ENCODE measurements at regions not wholly inside any gene's neighbourhood (a gene's known extent, or its start where the extent isn't known, plus 50 kb on each side); places are given as distances from the start of the nearest gene placed in this dataset.

DNA sequence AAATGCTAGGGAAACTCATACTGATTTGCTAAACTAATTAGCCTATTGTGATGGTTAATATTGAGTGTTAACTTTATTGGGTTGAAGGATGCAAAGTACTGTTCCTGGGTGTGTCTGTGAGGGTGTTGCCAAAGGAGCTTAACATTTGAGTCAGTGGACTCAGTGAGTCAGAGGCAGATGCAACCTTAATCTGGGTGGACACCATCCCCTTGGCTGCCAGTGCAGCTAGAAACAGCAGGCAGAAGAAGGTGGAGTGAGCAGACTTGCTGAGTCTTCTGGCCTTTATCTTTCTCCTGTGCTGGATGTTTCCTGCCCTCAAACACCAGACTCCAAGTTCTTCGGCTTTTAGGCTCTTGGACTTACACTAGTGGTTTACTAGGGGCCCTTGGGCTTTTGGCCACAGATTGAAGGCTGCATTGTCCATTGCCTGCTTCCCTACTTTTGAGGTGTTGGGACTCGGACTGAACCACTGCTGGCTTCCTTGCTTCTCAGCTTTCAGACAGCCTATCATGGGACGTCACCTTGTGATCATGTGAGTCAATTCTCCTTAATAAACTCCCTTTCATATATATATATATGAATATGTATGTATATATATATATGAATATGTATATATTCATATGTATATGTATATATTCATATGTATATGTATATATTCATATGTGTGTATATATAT, 69.7 kb downstream of the RPRM start:
- H3K27ac ChIP-seq (ENCODE audit: low read depth in 1 of 2, low read length in 2 of 2) = no peak overlapping the region
- H3K36me3 ChIP-seq (ENCODE audit: control insufficient read depth in 4 of 4, insufficient read depth in 3 of 4, low read depth in 1 of 4, low read length in 3 of 4) = no peaks in the 10 kb centered on the region
- H3K9ac ChIP-seq (ENCODE audit: low read depth in 1 of 2, low read length in 2 of 2) = no peak overlapping the region
- H3K4me3 ChIP-seq (ENCODE audit: low read depth in 1 of 3, low read length in 3 of 3) = no peak overlapping the region
- 66% methylated on average over 3 of the region's 3 CpGs for WGBS
- no peaks in the 10 kb centered on the region for H3K9me3 ChIP-seq (ENCODE audit: control insufficient read depth in 4 of 4, low read length in 3 of 4)
- TF ChIP-seq, protein P1, sequence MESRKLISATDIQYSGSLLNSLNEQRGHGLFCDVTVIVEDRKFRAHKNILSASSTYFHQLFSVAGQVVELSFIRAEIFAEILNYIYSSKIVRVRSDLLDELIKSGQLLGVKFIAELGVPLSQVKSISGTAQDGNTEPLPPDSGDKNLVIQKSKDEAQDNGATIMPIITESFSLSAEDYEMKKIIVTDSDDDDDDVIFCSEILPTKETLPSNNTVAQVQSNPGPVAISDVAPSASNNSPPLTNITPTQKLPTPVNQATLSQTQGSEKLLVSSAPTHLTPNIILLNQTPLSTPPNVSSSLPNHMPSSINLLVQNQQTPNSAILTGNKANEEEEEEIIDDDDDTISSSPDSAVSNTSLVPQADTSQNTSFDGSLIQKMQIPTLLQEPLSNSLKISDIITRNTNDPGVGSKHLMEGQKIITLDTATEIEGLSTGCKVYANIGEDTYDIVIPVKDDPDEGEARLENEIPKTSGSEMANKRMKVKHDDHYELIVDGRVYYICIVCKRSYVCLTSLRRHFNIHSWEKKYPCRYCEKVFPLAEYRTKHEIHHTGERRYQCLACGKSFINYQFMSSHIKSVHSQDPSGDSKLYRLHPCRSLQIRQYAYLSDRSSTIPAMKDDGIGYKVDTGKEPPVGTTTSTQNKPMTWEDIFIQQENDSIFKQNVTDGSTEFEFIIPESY (IDR thresholded peaks at IDR 0.05) = no peak
- TF ChIP-seq, protein P2, sequence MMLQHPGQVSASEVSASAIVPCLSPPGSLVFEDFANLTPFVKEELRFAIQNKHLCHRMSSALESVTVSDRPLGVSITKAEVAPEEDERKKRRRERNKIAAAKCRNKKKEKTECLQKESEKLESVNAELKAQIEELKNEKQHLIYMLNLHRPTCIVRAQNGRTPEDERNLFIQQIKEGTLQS (IDR thresholded peaks at IDR 0.05) = no peak
- TF ChIP-seq RXRA (IDR thresholded peaks at IDR 0.05) = no peak
- TF ChIP-seq RAD21 (IDR thresholded peaks at IDR 0.05) = no peak
- TF ChIP-seq, protein P3, sequence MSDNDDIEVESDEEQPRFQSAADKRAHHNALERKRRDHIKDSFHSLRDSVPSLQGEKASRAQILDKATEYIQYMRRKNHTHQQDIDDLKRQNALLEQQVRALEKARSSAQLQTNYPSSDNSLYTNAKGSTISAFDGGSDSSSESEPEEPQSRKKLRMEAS (IDR thresholded peaks at IDR 0.05) = no peak
- TF ChIP-seq GABPA (IDR thresholded peaks at IDR 0.05 in 1 of 2, conservative IDR thresholded peaks at IDR 0.05 in 1 of 2) = no peak
- H3K27me3 ChIP-seq (ENCODE audit: control insufficient read depth in 4 of 4, insufficient read depth in 4 of 4, low read length in 3 of 4) = no peaks in the 10 kb centered on the region
- DNase-seq (ENCODE audit: low spot score) = no peak
- no peaks in the 10 kb centered on the region for H3K4me1 ChIP-seq (ENCODE audit: control insufficient read depth in 4 of 4, insufficient read depth in 4 of 4, low read length in 3 of 4)

DNA sequence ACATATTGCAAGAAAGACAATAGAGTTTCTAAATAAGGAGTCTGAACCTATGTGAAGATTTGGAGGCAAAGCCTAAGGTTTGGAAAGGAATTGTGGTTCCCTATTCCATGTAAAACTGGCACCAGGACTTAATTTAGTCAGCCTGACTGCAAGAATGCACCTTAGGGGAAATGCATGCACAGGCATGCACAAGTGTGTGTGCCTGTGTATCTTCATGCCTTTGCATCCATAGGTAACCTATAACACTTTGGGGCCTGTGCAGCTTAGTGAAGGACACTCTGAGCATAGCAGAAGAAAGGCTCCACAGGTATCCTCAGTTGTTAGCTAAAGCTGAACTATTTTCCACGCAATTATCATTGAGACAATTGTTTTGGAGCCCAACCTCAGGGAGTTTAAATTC, 73.4 kb downstream of the RPRM start:
- no peak for DNase-seq (ENCODE audit: low spot score)
- no peaks in the 10 kb centered on the region for H3K27me3 ChIP-seq (ENCODE audit: control insufficient read depth in 4 of 4, insufficient read depth in 4 of 4, low read length in 3 of 4)
- H3K4me3 ChIP-seq (ENCODE audit: low read depth in 1 of 3, low read length in 3 of 3) = no peak overlapping the region
- WGBS = 65% methylated on average over 1 of the region's 1 CpG
- no peaks in the 10 kb centered on the region for H3K36me3 ChIP-seq (ENCODE audit: control insufficient read depth in 4 of 4, insufficient read depth in 3 of 4, low read depth in 1 of 4, low read length in 3 of 4)
- no peak overlapping the region for H3K27ac ChIP-seq (ENCODE audit: low read depth in 1 of 2, low read length in 2 of 2)
- no peaks in the 10 kb centered on the region for H3K4me1 ChIP-seq (ENCODE audit: control insufficient read depth in 4 of 4, insufficient read depth in 4 of 4, low read length in 3 of 4)
- H3K9ac ChIP-seq (ENCODE audit: low read depth in 1 of 2, low read length in 2 of 2) = no peak overlapping the region
- TF ChIP-seq EGR1 (IDR thresholded peaks at IDR 0.05; ENCODE audit: low read depth in 2 of 2) (no peak), FOXA2 (IDR thresholded peaks at IDR 0.05) (no peak), SP1 (IDR thresholded peaks at IDR 0.05) (no peak), FOXA1 (IDR thresholded peaks at IDR 0.05) (no peak), JUND (IDR thresholded peaks at IDR 0.05) (no peak), RXRA (IDR thresholded peaks at IDR 0.05) (no peak), NR2F2 (IDR thresholded peaks at IDR 0.05) (no peak), HNF4A (conservative IDR thresholded peaks at IDR 0.05) (no peak), HNF4G (IDR thresholded peaks at IDR 0.05) (no peak), GABPA (IDR thresholded peaks at IDR 0.05 in 1 of 2, conservative IDR thresholded peaks at IDR 0.05 in 1 of 2) (no peak)
- TF ChIP-seq, protein P4, sequence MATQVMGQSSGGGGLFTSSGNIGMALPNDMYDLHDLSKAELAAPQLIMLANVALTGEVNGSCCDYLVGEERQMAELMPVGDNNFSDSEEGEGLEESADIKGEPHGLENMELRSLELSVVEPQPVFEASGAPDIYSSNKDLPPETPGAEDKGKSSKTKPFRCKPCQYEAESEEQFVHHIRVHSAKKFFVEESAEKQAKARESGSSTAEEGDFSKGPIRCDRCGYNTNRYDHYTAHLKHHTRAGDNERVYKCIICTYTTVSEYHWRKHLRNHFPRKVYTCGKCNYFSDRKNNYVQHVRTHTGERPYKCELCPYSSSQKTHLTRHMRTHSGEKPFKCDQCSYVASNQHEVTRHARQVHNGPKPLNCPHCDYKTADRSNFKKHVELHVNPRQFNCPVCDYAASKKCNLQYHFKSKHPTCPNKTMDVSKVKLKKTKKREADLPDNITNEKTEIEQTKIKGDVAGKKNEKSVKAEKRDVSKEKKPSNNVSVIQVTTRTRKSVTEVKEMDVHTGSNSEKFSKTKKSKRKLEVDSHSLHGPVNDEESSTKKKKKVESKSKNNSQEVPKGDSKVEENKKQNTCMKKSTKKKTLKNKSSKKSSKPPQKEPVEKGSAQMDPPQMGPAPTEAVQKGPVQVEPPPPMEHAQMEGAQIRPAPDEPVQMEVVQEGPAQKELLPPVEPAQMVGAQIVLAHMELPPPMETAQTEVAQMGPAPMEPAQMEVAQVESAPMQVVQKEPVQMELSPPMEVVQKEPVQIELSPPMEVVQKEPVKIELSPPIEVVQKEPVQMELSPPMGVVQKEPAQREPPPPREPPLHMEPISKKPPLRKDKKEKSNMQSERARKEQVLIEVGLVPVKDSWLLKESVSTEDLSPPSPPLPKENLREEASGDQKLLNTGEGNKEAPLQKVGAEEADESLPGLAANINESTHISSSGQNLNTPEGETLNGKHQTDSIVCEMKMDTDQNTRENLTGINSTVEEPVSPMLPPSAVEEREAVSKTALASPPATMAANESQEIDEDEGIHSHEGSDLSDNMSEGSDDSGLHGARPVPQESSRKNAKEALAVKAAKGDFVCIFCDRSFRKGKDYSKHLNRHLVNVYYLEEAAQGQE (IDR thresholded peaks at IDR 0.05) = no peak
- TF ChIP-seq, protein P2 (IDR thresholded peaks at IDR 0.05) = no peak
- TF ChIP-seq, protein P1 (IDR thresholded peaks at IDR 0.05) = no peak
- TF ChIP-seq, protein P5, sequence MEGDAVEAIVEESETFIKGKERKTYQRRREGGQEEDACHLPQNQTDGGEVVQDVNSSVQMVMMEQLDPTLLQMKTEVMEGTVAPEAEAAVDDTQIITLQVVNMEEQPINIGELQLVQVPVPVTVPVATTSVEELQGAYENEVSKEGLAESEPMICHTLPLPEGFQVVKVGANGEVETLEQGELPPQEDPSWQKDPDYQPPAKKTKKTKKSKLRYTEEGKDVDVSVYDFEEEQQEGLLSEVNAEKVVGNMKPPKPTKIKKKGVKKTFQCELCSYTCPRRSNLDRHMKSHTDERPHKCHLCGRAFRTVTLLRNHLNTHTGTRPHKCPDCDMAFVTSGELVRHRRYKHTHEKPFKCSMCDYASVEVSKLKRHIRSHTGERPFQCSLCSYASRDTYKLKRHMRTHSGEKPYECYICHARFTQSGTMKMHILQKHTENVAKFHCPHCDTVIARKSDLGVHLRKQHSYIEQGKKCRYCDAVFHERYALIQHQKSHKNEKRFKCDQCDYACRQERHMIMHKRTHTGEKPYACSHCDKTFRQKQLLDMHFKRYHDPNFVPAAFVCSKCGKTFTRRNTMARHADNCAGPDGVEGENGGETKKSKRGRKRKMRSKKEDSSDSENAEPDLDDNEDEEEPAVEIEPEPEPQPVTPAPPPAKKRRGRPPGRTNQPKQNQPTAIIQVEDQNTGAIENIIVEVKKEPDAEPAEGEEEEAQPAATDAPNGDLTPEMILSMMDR (IDR thresholded peaks at IDR 0.05; ENCODE audit: low read depth, low read length, missing input control) = no peak
- no peaks in the 10 kb centered on the region for H3K9me3 ChIP-seq (ENCODE audit: control insufficient read depth in 4 of 4, low read length in 3 of 4)

Measured in liver (tissue), 8 donors.